HG03066 (cell line): ENCODE measurements at regions not wholly inside any gene's neighbourhood (a gene's known extent, or its start where the extent isn't known, plus 50 kb on each side); places are given as distances from the start of the nearest gene placed in this dataset.
"Not testable (repeated sequence)": the region's sequence is repeated elsewhere in the genome, so short reads cannot be mapped to it uniquely, and the experiment has no call there.

Experiments used
- ATAC-seq: cut with Tn5 transposase; IDR thresholded peaks from one replicate; pipeline ENCODE4 v1.9.1; 2021; ENCODE audit warnings: low read depth; ENCODE audit not compliant: unreplicated experiment

DNA sequence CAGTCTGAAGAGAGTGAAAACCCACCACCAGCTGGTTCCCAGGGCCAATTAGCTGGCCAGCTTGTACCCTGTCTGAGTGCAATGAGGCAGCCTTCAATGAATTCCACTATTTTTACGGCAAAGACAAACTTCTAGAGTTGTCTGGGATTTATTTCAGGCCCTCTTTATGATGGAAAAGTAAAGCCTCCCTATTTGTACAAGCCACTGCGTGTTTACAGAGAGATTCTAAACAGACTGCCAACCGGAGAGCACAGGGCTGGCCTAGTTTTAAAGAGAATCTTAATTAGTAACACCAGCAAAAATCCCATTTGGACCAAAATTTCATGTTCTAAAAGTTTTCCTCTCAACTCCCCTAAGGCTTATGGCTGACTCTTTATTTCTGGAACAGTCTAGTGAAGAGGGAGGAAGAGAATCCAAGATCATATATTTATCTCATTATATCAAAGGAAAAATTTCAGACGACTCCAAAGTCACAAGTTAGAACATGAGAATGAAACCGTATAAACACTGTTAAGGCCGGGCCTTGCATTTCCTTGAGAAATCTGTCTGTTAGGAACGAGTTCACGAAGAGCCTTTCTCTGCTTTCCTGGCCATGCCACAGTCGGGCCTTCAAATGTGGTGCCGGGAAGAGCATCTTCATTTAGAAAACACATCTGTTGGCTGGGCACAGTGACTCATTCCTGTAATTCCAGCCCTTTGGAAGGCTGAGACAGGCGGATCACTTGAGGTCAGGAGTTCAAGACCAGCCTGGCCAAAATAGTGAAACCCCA is 724.6 kb upstream of the NRP1 start:
- ATAC-seq = no peak

DNA sequence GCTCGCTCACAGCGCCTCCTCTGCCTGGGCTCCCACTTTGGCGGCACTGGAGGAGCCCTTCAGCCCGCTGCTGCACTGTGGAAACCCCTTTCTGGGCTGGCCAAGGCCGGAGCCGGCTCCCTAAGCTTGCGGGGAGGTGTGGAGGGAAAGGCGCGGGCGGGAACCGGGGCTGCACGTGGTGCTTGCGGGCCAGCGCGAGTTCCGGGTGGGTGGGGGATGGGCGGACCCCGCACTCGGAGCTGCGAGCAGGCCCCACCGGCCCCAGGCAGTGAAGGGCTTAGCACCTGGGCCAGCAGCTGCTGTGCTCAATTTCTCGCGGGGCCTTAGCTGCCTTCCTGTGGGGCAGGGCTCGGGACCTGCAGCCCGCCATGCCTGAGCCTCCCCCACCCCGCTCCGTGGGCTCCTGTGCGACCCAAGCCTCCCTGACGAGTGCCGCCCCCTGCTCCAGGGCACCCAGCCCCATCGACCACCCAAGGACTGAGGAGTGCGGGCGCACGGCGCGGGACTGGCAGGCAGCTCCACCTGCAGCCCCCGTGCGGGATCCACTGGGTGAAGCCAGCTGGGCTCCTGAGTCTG is 721.0 kb upstream of the NRP1 start:
- not testable (repeated sequence) for ATAC-seq

DNA sequence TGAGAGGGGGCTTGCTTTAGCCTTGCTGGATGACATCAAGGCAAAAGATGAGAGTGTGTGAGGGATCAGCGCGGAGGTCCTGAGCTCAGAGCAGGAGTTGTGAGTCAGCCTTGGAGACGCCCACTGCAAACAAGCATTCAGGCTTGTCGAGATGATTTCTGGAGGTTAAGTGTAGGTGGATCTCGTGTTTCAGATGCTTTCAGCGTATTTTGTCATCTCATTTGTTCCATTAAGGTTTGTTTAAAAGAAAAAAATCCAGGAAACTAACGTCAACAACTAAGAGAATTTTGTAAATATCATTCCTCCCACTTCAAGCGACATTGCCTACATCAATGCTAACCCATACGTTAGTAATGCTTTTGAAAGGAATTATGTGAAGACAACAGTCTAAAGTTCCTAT is 715.4 kb upstream of the NRP1 start:
- ATAC-seq = no peak

DNA sequence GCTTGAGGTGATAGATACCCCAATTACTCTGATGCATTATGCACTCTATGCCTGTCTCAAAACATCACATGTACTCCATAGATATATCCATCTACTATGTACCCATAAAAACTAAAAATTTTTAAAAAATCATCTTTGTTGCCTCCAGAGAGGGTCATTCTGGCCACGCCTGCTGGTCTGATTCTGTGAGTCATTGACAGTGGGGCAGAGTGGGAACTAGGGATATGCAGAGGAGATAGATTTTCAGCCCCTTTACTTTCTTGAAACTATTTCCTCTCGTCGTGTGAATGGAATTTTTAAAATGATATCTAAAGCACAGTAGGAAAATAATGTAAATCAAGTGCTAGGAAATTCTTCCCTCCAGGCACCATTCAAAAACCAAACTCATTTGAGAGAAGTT is 715.0 kb upstream of the NRP1 start:
- ATAC-seq = no peak

DNA sequence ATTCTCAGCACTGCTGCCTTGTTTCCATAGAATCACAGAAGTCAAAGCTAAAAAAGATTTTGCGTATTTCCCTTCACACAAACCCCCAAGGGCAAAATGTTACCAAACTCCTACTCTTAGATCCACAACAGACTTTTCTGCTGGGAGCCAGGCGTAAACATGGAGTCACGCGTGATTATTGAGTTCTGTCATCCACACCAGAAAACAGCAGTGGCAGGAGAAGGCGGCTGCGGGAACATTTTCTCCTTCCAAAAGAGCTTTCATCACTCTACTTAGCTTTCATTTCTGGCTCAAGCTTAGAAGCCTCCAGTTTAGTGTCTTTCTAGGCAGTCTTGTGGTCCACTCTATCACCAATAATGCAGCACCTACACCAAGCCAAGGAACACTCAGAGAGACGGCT is 712.9 kb upstream of the NRP1 start:
- ATAC-seq = no peak

DNA sequence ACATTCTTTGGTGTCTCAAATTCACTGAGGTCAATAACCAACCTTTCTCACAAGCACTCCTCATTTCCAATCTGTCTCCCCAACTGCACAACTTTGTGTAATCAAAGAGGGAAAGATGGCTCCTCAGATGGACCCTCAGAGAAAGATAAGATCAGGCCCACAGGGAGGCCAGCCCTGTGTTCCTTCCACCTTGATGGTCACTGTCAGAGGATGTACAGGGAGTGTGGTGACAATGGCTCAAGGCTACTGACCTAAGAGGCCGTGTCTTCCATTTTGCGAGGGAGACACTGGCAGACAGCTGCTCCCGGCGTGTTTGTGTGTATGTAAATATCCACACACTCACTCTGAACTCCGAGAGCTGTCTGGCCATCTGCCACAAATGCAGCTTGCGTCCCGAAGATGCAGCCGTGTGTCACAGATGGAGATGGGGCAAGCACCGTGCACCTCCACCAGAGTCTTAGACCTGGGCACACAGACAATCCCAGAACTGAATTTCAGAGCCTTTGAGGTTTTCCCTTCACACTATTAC is 712.1 kb upstream of the NRP1 start:
- ATAC-seq = no peak

DNA sequence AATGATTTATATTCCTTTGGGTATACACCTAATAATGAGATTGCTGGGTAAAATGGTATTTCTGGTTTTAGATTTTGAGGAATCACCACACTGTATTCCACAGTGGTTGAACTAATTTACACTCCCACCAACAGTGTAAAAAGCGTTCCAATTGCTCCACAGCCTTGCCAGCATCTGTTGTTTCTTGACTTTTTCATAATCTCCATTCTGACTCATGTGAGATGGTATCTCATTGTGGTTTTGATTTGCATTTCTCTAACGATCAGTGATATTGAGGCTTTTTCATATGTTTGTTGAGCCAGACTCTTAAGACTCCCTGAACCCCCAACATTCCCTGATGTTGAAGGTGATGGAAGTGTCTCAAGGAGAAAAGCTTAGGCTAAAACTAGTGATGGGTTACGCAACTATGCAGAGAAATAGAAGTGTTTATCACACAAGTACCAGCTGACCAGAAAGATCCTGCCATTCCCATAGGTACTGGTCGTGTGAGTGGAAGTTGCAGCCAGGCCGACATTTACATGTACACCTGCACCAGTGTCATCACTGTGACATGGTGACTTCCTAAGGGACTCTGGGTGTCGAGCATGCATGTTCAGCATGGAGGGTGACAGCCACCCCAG is 711.2 kb upstream of the NRP1 start:
- no peak for ATAC-seq

DNA sequence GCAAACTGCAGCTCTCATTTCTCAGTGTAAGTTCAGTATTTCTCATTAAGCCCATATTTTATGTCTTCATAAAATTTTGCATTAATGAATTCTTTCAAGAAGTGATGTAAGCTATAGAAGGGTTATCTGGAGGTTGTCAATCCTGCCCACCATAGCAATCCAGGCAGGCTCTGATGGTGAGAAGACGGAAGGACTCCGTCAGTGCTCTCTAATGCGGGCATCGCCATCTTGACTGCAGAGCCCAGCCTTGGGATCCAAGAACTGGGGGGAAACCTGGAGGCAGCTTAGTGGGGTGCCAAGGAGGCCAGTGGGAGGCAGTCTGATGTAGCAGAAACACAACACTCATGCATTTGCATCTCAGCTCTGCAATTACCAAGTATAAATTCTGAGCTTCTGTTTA is 707.4 kb upstream of the NRP1 start:
- ATAC-seq = no peak

DNA sequence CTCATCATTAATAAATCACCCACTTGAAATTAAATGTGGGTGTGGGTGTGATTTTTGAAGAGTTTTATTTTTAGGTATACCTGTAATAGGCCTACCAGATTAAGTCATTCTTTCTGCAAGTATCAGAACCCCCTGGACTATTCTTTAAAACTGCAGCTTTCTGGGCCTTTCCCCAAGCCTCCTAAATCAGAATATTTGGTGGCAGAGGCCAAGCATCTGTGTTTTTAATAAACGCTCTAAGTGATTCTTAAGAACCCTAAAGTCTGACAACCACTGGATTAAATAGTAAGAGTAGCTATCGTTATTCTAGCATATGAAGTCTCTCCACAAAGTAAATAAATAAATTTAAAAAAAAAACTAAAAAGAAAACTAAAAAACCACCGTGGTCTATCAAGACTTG is 703.0 kb upstream of the NRP1 start:
- no peak for ATAC-seq

DNA sequence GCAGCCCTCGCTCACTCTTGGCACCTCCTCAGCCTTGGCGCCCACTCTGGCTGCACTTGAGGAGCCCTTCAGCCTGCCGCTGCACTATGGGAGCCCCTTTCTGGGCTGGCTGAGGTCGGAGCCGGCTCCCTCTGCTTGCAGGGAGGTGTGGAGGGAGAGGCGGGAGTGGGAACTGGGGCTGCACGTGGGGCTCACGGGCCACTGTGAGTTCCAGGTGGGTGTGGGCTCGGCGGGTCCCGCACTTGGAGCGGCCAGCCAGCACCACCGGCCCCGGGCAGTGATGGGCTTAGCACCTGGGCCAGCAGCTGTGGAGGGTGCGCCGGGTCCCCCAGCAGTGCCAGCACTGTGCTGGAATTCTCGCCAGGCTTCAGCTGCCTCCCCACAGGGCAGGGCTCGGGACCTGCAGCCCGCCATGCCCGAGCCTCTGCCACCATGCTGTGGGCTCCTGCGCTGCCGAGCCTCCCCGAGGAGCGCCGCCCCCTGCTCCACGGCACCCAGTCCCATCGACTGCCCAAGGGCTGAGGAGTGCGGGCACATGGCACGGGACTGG is 700.8 kb upstream of the NRP1 start:
- not testable (repeated sequence) for ATAC-seq

DNA sequence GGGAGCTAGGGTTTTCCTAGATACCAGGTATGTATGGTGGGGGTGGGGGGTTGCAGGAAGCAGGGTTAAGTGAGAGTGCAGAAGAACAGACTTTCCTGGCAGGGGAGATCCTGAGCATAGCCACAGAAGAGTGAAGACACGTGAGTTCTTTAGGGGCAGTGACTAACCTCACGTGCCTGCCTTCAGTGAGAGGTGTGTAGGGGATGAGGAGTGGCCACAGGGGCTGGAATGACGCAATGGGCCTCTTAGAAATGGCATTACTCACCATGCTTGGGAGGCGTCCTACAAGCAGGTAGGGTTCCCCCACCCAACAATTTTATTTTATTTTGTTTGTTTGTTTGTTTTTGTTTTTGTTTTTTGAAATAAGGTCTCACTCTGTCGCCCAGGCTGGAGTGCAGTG is 698.6 kb upstream of the NRP1 start:
- no peak for ATAC-seq

DNA sequence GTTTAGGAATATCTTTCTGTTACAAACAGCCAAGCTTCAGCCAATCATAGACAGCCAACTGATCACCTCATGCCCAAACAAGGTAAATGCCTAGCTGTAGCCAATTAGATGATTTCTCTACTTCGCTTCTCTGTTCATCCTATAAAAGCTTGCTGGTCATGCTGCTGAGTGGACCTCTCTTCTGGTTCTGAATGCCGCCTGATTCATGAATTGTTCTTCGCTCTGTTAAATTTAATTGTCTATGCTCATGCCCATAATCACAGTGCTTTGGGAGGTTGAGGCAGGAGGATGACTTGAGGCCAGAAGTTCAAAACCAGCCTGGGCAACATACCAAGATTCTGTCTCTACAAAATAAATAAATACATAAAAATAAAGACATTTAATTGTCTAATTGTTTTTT is 698.1 kb upstream of the NRP1 start:
- no peak for ATAC-seq

DNA sequence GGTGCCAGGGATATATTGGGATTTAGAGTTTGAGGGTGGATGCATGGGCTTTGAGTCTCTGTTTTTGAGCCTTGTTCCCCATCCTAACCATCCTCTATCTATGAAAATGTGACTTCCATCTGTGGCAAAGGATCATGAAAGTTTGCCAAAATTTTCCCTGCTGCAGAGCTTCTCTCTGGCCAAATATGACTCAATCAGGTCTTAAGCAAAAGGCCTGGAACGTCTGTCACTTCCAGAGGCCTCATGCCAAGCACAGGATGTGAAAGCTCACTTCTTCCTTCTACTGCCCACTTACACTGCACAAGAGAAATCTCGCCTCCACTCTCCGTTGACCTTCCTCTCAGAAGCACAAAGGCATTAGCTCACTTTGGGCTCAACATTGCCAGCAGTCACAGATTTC is 696.9 kb upstream of the NRP1 start:
- ATAC-seq = no peak

DNA sequence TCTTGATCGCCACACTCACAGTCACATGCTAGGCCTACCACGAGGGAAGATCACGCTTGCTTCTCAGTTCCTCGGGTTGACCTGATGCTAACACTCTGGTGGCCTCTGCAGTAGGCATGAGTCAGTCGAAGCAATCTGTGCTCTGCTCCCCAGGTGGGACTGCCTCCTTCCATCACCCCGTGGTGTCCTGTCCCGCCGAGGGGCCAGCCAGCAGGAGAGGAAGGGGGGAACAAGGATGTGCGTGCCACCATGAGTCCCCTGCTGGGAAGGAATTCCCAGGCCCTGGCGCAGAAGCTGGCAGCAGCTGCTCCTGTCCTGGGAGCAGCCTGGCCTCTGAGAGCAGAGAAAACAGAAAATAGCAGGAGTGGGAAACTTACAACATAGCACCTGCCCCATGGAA is 695.0 kb upstream of the NRP1 start:
- ATAC-seq = no peak

DNA sequence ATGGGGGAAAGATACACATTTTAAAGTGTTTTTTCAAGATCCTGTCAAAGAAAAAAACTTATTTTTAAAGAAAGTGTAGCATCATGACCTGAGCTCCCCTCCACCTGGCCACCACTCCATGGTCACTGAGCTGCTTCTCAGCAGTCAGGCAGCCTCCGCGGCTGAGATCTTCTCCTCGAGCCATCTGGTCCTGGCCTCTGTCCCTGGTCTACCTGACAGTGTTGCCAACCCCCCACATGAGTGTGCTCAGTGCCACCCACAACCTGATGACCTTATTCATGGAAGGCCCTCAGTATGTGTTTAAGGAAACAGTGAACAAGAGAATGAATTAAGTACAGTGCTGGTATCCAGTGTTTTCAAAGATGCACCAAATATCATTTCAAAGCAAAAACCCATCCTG is 694.5 kb upstream of the NRP1 start:
- no peak for ATAC-seq

DNA sequence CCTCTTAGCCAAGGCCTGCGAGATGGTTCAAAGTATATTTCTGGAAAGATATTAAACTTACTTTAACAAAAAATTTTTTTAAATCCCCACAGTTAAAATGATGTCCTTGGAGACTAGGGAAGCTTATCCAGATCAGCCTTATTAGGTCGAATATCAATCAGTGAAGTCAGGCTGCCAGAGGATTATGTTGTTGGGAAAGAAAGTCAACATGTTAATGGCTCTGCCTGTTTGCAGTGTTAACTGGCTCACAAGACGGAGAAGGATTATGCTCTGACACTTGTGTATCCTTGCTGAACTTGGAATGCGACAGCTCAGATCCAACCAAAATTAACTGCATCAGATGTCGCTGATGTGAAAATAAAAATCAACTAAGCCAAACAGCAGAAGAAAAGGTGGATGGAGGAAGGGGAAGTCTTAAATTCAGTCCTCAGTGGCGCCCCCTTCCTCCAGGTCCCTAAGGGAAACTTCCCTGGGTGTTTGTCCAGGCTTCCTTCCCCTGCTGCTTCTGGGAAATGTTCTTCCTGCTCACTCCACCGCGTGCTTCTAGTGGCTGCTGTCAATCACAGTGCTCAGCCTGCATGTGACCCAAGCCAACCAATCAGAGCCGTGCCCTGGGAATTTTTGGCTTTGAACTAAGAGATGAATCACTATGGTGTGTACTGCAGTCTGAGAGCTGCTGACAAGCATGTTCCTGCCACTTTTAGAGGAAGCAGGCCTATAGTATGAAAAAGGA is 690.4 kb upstream of the NRP1 start:
- no peak for ATAC-seq

DNA sequence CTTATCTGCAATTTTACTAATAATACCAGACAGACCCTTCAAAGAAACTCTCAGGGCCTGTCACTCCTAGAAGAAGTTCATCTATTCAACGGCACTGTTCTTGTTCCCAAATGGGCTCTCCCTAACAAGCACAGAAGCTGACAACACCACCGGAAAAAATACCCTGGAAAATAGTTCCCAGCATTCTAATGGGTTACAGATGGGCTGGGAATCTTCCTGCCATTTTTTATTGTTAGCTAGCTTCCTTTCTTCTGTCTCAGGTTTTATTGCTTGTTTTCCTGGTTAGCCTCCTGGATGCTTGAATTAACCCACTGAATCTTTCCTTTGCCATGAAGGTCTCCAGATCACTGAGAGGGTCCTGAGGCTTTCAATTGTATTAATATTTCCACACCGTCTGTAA is 689.8 kb upstream of the NRP1 start:
- no peak for ATAC-seq

DNA sequence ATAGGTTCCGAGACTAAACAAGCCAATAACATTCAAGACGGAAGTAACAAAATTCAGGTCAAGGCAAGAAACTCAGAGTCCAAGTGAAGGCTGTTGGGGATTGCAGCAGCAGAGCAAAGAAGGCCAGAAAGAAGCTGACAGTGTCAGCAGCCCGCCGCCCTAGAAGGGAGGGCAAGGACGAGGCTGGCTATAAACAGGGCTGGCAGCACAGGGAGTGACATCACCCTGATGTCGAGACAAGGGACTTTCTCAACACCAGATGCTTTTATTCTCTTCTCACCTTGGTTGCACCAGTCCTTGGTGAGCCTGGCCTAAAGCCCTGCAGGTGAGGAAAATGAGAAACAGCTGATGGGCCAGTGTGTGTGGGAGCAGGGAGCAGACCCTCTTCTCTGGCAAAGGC is 687.7 kb upstream of the NRP1 start:
- ATAC-seq = no peak

DNA sequence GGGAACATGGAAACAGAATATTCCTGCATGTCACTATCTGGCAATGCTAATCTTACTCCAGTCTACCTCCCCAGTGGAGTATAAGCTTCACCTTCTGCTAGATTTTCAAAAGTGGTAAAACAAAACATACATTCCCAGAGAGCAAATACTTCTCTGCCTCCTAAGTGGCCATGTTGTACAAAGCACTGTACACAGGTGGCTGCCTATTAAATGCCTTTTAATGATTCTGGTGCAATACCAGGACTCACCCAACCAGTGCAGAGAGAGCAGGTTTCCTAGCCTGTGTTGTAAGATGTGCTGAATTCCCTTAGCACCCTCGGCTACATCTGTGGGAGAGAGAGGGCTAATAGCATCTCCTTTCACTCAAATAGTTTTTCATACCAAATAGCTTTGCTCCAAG is 684.3 kb upstream of the NRP1 start:
- no peak for ATAC-seq

DNA sequence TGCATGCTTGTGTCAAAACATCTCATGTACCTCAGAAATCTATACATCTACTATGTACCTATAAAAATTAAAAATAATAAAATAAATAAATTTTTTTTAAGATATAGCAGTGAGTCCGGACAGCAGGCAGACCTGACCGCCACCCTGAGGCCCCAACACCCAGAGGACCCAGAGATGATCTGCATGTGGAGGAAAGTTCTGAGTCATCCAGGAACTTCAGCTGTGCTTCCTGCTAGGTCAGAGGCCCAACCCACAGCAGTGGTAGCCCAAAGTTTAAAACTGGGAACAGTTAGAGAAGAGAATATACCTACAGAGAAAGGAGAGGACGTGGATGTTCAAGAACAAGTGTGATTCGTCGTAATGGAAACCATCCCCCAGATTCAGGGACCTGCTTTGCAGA is 683.7 kb upstream of the NRP1 start:
- ATAC-seq = no peak

DNA sequence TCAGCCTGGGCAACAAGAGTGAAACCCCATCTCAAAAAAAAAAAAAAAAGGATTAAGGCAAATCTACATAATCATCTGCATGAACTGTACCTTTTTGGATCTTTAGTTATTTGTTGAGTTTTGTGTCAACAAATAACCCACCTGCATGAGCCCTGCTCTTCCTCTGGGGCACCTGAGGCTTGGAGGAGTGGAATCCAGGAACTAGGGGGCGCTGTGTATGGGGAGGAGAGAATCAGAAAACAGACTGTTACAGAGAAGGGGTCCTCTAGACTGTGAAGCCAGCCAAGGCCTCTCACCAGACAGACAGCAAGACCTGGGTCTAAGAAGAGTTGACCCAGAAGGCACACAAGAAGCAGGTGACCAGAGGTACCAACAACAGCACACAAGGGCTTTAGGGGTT is 682.8 kb upstream of the NRP1 start:
- ATAC-seq = no peak
